IPS-18a (cell line): ENCODE measurements at regions not wholly inside any gene's neighbourhood (a gene's known extent, or its start where the extent isn't known, plus 50 kb on each side); places are given as distances from the start of the nearest gene placed in this dataset.

ENCODE experiments used
- H3K27ac ChIP-seq: one replicate; pipeline ENCODE4 v1.5.1; 2013; ENCODE audit warnings: low read length
- H3K27me3 ChIP-seq: one replicate; pipeline ENCODE4 v1.6.1; 2013; ENCODE audit warnings: mild to moderate bottlenecking, low read length; ENCODE audit not compliant: control insufficient read depth, insufficient read depth
- H3K36me3 ChIP-seq: one replicate; pipeline ENCODE4 v1.6.1; 2013; ENCODE audit warnings: low read depth, low read length; ENCODE audit not compliant: control insufficient read depth
- H3K4me1 ChIP-seq: one replicate; pipeline ENCODE4 v1.6.1; 2013; ENCODE audit warnings: low read depth, low read length; ENCODE audit not compliant: control insufficient read depth
- H3K4me3 ChIP-seq: one replicate; pipeline ENCODE4 v1.5.1; 2013; ENCODE audit warnings: low read length
- H3K9ac ChIP-seq: one replicate; pipeline ENCODE4 v1.6.1; 2013; ENCODE audit warnings: mild to moderate bottlenecking, low read length, moderate library complexity
- H3K9me3 ChIP-seq: one replicate; pipeline ENCODE4 v1.6.1; 2013; ENCODE audit warnings: low read depth, low read length; ENCODE audit not compliant: control insufficient read depth

DNA sequence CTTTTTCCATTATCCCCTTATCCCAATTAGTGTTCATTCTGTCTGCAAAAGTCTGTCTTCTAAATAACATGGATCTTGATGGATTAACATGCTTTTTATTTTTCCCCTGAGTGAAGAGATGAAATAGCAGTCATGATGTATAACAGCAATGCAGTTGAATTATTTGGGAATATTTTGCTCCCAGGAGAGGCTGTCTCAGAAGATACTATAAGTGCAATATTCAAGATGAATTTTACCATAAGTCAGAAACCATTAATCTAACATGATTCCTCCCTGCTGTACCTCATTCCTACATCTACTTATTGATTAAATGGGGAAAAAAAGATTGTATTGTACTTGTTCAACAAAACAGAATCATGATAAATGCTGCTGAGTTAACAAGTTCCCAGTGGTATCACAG lies 233.2 kb upstream of the KCNIP4 start:
- Histone ChIP-seq H3K4me1 (peaks cover 4% of the 10 kb centered on the region), H3K9ac (no peak overlapping the region), H3K9me3 (no peaks in the 10 kb centered on the region), H3K27me3 (no peaks in the 10 kb centered on the region), H3K27ac (no peak overlapping the region), H3K4me3 (no peak overlapping the region), H3K36me3 (no peaks in the 10 kb centered on the region)

DNA sequence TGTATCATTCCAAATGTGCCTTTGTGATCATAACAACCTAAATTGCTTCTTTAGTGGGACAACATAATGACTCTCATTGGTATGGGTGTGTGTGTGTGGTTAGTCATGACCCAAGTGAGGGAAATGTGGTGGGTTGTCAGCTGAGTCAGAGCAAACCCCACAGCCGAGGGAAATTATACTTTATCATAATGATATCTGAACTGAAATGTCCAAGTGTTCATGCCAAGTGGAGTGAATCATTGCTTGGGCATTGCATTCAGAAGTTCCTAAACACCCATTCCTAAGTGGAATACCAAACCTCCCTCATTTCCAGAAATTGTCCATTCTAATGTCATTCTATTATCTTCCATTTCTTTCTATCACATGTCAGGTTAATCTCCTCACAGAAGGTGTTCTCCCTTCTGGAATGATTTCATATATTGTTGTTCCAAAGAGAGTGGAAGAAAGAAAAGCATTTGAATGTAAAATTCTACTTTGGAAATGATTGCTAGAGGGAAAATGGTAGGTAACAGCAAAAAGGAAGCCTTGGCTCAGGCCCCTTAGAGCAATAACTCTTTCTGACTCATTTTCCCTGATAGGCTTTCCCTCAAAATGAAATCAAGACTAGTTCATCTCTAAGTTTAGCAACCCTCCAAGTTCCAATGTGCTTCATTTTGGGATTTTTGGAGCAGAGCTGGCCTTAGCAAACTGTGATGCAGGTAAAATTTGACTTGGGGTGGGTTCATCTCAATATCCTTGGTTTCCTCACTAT lies 230.7 kb upstream of the KCNIP4 start:
- H3K4me1 ChIP-seq = no peaks in the 10 kb centered on the region
- no peaks in the 10 kb centered on the region for H3K36me3 ChIP-seq
- H3K9ac ChIP-seq = no peak overlapping the region
- H3K9me3 ChIP-seq = no peaks in the 10 kb centered on the region
- H3K27me3 ChIP-seq = no peaks in the 10 kb centered on the region
- H3K4me3 ChIP-seq = no peak overlapping the region
- H3K27ac ChIP-seq = no peak overlapping the region

GRCh38 chr4:22174640-22175039 lies 226.1 kb upstream of the KCNIP4 start:
- Histone ChIP-seq H3K36me3 (no peaks in the 10 kb centered on the region), H3K27ac (no peak overlapping the region), H3K9ac (no peak overlapping the region), H3K4me1 (no peaks in the 10 kb centered on the region), H3K27me3 (no peaks in the 10 kb centered on the region), H3K9me3 (no peaks in the 10 kb centered on the region), H3K4me3 (no peak overlapping the region)

- no peaks in the 10 kb centered on the region for H3K9me3 ChIP-seq
- H3K27me3 ChIP-seq = no peaks in the 10 kb centered on the region
- no peaks in the 10 kb centered on the region for H3K36me3 ChIP-seq
- H3K27ac ChIP-seq = no peak overlapping the region
- no peak overlapping the region for H3K9ac ChIP-seq
- H3K4me1 ChIP-seq = no peaks in the 10 kb centered on the region
- H3K4me3 ChIP-seq = no peak overlapping the region
These were observed 221.8 kb upstream of the KCNIP4 start for GRCh38 chr4:22170353-22170752.

GRCh38 chr4:22167201-22167600 lies 218.6 kb upstream of the KCNIP4 start:
- no peak overlapping the region for H3K4me3 ChIP-seq
- H3K36me3 ChIP-seq = no peaks in the 10 kb centered on the region
- no peak overlapping the region for H3K9ac ChIP-seq

GRCh38 chr4:22162454-22162853 lies 213.9 kb upstream of the KCNIP4 start:
- Histone ChIP-seq H3K4me3 (no peak overlapping the region), H3K9me3 (no peaks in the 10 kb centered on the region), H3K27me3 (no peaks in the 10 kb centered on the region), H3K27ac (no peak overlapping the region), H3K4me1 (no peaks in the 10 kb centered on the region), H3K36me3 (no peaks in the 10 kb centered on the region), H3K9ac (no peak overlapping the region)

More at GRCh38 chr4:22167201-22167600, 218.6 kb upstream of the KCNIP4 start:
- no peak overlapping the region for H3K27ac ChIP-seq
- H3K9me3 ChIP-seq = no peaks in the 10 kb centered on the region
- H3K4me1 ChIP-seq = no peaks in the 10 kb centered on the region
- H3K27me3 ChIP-seq = no peaks in the 10 kb centered on the region

- Histone ChIP-seq H3K9me3 (no peaks in the 10 kb centered on the region), H3K27me3 (no peaks in the 10 kb centered on the region), H3K27ac (no peak overlapping the region), H3K9ac (no peak overlapping the region), H3K4me1 (no peaks in the 10 kb centered on the region), H3K4me3 (no peak overlapping the region), H3K36me3 (no peaks in the 10 kb centered on the region)
These were observed 182.2 kb upstream of the KCNIP4 start for GRCh38 chr4:22130741-22131140.

DNA sequence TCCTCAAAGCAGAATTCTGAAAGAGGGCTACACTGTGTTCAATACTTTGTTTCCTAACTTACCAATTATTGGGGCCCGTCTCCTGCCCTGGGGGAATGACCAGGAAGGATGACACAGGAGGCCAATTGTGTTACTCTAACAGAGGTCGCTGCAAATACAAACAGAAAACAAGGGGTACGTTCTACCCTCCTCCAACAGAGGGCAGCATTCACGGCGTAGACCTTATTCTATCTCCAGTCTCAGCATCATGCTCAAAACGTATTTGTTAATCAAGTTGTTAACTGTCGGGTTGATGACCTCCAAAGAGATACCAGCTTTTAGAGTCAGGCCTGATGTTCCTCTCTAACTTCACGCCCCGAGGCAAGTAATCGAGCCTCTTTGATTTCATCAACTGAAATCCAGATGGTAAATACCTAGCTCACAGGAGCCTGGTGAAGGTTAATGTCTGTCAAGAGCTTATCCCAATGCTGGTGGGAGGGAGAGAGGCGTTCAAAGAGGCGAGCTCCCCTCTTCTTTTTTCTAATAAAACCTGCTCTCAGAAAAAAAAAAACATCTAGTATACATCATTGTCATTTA lies 181.0 kb upstream of the KCNIP4 start:
- H3K27me3 ChIP-seq = no peaks in the 10 kb centered on the region
- no peaks in the 10 kb centered on the region for H3K36me3 ChIP-seq
- no peaks in the 10 kb centered on the region for H3K4me1 ChIP-seq
- no peak overlapping the region for H3K27ac ChIP-seq
- no peak overlapping the region for H3K9ac ChIP-seq
- no peak overlapping the region for H3K4me3 ChIP-seq
- no peaks in the 10 kb centered on the region for H3K9me3 ChIP-seq

DNA sequence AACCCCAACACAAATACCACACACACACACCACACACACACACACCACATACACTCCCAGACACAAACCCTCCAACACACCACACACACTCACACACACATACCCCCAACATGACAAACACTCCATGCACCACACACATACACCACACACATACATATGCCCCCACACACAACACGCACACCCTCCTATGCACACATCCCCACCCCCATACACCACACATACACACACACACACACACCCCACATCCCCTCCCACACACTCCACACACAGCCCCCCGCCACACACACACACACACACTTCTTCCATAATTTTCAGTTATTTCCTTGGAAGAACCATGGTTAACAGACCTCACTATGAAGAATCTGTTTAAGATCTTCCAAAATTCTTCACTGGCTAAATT lies 173.5 kb upstream of the KCNIP4 start:
- no peak overlapping the region for H3K9ac ChIP-seq
- no peak overlapping the region for H3K27ac ChIP-seq
- H3K9me3 ChIP-seq = peaks cover 6% of the 10 kb centered on the region
- no peak overlapping the region for H3K4me3 ChIP-seq
- H3K27me3 ChIP-seq = no peaks in the 10 kb centered on the region
- no peaks in the 10 kb centered on the region for H3K36me3 ChIP-seq
- H3K4me1 ChIP-seq = no peaks in the 10 kb centered on the region

DNA sequence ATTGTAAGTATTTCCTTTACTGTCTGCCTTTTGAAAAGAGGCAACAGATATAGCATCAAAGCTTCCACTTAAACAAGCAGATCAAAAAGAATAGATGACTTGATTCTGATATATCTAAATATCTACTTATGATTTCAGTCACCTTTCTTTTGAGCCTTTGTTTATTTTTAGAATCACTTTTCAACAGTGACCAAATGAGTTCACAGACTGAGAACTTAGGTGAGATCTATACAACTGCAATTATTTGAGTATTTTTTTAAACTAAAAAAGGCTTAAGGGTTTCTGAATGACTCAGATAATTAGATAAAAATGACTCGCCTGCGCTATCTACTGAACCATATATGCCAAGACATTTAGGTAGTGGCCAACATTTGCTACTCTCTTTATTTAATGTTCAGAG lies 166.7 kb upstream of the KCNIP4 start:
- H3K4me3 ChIP-seq = no peak overlapping the region
- H3K36me3 ChIP-seq = no peaks in the 10 kb centered on the region
- H3K9ac ChIP-seq = no peak overlapping the region
- no peaks in the 10 kb centered on the region for H3K4me1 ChIP-seq
- no peaks in the 10 kb centered on the region for H3K9me3 ChIP-seq
- H3K27ac ChIP-seq = no peak overlapping the region
- H3K27me3 ChIP-seq = no peaks in the 10 kb centered on the region

DNA sequence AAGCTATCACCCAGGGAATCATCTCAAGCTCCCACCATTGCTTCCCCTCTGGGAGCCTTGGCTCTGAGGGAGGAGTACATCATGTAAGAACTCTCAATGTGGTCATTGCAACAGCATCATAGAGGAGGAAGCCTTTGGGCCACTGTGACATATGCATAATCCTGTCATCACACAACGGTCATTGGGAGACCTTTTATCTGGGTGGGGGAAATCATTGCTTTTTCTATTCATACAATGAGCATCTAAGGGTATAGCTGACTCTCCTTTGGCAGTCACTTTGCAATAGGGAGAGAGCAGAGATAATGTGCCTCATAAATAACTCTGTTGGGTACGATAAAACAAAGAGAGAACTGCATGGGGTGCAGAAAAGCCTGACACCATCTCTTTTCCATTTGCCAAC lies 155.2 kb upstream of the KCNIP4 start:
- Histone ChIP-seq H3K36me3 (no peaks in the 10 kb centered on the region), H3K4me3 (no peak overlapping the region), H3K4me1 (no peaks in the 10 kb centered on the region)

GRCh38 chr4:22099896-22100295 lies 151.3 kb upstream of the KCNIP4 start:
- no peaks in the 10 kb centered on the region for H3K9me3 ChIP-seq
- no peak overlapping the region for H3K9ac ChIP-seq
- no peaks in the 10 kb centered on the region for H3K27me3 ChIP-seq

More for the DNA sequence above, 155.2 kb upstream of the KCNIP4 start:
- Histone ChIP-seq H3K9me3 (no peaks in the 10 kb centered on the region), H3K9ac (no peak overlapping the region), H3K27me3 (no peaks in the 10 kb centered on the region), H3K27ac (no peak overlapping the region)

More at GRCh38 chr4:22099896-22100295, 151.3 kb upstream of the KCNIP4 start:
- Histone ChIP-seq H3K4me3 (no peak overlapping the region), H3K36me3 (no peaks in the 10 kb centered on the region), H3K4me1 (no peaks in the 10 kb centered on the region), H3K27ac (no peak overlapping the region)
